Hypothalamus (tissue), 51 donors: ENCODE measurements at regions not wholly inside any gene's neighbourhood (a gene's known extent, or its start where the extent isn't known, plus 50 kb on each side); places are given as distances from the start of the nearest gene placed in this dataset.
"Not testable (repeated sequence)": the region's sequence is repeated elsewhere in the genome, so short reads cannot be mapped to it uniquely, and the experiment has no call there.

Source experiments
- DNase-seq, 51 donors: peaks; one replicate each; lab custom pipeline; 2025; lab: John Stamatoyannopoulos, UW

DNA sequence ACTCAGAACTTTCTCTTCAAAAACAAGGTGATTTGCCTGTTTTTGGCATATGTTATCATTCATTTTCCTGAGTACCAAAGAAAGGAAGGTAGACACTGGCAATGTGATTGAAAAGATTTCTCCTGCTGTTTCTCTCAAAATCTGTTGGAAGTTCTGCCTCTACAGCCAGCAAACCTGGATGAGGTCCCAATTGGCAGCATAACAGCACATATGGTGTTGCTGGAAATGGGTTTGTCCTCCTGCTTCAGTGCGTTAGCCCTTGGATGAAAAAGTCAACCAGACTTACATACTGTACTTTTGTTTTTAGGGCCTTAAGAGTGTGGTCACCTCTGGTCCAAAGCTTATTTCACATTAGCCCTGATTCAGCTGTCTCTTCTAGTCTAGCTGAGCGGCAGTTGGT is 237.6 kb upstream of the MME start:
- no peak for DNase-seq

DNA sequence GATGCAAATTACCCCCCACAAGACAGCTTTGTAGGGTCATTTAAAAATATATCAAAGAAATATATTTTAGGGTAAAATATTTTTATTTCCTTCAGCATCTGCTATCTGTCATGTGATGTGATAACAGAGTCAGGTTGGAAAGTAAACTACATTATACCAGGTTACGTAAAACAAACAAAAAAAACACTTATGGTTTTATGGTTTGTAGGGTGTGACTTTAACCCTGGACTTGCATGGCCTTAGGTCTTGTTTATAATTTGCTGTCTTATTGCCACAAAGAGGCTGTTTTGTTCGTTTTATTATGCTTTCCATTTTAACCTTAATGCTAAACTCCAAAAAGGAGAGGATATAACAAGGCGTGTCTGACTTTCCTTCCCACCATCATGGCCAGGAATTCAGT is 244.5 kb upstream of the MME start:
- no peak for DNase-seq

DNA sequence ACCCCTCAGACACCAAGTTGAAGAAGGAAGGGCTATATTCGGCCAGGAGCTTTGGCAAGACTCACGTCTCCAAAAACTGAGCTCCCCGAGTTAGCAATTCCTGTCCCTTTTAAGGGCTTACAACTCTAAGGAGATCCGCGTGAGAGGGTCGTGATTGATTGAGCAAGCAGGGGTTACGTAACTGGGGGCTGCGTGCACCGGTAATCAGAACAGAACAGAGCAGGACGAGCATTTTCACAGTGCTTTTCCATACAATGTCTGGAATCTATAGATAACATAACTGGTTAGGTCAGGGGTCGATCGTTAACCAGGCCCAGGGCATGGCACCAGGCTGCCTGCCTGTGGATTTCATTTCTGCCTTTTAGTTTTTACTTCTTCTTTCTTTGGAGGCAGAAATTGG is 245.3 kb upstream of the MME start:
- DNase-seq: not testable (repeated sequence)

DNA sequence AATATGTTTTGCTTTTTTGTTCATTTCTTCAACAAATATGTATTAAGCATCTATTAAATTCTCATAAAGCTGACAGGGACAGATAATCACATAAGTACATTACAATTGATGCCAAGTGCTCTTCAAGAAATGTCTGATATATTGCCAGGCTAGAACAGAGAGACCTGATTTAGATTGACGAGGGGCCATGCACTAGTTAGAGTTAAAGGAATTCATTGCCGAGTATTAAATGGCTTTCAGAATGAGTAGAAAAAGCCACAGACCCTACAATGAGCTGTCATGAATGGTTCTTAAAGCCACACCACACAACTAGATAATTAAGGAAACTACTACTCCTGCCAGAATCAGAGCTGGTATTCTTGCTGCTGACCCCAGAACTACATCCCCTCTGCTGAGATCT is 250.2 kb upstream of the MME start:
- DNase-seq: no peak

DNA sequence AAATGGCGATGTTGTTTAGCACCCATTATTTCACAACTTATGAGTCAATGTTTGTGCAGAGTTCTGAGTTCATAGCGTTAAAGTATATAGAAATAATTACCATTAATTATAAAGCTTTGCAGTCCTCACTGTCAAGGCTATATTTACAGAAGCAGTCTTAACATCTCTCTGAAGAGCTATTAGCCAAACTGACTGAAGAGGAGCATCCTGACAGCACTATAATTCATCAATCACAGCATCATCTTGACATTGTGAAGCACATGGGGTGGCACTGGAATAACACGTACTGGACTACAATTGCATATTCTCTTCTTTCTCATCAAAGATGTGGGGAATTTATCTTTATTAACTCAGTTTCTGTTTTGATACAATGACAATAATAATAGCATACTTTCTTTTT is 260.6 kb upstream of the MME start:
- no peak for DNase-seq

DNA sequence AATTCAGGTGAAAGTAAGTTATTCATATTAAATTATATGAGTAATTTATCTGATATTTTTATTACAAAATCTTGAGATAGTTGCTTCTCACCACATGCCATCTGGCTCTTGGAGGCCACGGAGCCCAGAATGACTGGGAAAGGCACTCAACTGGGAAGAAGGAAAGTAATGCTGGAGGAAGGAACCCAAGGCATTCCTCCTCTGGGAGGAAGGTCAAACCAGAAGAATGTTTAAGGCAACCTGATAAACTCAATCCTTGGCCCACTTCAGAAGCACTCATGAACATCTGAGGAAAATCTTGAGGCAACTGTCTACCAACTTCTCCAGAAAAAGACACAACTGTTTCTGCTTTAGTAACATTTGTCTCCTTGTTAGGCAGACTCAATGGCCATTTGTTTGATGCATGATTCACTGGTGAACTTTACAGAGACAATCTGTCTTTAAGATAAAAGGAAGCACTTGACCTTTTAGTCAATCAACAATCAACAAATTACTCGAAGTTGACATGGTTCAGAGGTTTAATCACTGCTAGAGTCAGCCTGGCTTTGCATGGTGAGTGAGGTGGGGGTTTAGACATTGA is 261.4 kb upstream of the MME start:
- no peak for DNase-seq

DNA sequence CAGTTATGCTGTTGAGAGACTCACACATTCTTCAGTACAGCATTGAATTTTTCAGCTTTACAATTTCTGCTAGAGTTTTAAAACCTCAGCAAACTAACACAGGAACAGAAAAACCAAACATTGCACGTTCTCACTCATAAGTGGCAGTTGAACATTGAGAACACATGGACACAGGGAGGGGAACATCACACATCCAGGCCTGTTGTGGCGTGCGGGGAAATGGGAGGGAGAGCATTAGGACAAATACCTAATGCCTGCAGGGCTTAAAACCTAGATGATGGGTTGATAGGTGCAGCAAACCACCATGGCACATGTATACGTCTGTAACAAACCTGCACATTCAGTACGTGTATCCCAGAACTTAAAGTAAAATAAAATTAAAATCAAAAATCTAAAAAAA is 270.1 kb upstream of the MME start:
- DNase-seq: not testable (repeated sequence)

DNA sequence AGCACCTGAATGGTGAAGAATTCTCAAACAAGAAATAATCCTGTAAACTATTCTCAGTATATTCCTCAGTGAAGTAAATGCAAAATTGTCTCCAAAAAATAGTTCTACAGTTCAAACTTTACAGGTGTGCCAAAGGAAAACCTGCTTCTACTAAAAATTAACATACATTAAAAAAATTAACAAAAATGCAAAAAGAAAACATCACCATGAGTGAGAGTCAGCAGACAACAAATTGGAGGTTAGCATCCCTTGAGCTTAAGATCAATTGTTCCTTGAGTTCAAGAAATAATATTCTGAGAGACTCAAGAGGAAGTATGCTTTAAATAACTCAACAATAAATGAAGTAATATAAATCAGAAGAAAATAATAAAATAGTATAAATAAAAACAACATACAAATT is 278.4 kb upstream of the MME start:
- DNase-seq: no peak

DNA sequence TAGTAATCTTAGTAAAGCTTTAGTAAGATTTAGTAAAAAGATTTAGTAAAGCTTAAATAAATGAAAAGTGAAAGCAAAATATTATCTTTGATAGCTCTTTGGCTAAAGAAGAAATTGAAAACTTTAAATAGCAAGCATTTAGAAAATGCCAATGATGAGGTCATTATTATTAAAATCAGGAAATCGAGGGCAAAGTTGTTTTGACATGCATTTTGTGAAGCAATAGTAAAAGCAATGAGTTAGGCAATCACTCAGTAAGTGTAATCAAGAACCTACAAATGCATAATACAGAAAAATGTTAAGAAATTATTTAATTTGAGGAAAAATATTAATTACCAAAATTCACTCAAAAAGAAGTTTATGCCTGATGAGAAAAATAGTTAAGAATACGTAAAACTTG is 280.3 kb upstream of the MME start:
- DNase-seq: no peak

DNA sequence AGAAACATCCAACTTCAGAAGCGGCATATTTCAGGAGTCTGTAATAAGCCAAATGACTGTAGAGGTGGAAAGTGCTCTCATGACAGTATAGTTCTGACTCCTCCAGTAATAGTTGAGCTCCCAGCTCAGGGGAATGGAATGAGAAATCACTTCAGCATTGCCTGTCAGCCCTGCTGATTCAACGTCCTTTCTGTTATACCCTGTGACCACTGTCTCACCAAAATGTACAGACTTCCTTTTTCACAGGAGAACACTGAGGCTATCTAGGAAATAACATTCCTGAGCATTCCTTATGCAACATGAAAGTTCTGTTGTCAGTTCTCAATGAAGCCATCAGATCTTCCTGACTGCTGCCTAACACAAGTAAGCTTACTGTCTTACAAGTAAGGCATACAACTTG is 284.5 kb upstream of the MME start:
- no peak for DNase-seq

DNA sequence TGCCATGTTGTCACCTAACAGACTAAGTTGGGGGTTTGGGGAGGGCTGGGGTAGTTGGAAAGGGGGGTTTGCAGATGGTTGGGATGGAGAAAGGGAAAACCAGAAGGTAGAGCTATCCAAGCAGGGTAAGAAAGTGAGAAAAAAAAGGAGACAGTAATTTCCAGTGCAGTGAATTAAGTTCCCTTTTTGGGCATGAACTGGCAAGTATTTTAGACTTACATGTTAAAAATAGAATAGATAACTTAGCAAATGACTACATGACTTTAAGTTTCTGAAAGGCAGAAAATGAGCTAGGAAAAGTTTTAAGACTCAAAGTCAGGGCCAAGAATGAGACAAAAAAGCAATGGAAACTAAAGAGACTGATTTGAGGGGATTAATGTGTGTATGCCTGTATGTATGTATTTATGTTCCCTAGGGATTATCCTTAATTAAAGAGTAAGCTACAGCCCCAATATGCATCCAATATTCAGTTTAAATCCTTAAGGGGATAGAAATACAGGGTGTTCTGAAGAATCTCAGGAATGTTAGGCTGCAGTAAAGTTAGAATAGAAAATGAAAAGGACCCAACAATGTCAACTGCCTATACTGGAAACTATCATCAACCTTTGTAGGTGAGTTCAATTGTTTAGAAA is 285.2 kb upstream of the MME start:
- no peak for DNase-seq

DNA sequence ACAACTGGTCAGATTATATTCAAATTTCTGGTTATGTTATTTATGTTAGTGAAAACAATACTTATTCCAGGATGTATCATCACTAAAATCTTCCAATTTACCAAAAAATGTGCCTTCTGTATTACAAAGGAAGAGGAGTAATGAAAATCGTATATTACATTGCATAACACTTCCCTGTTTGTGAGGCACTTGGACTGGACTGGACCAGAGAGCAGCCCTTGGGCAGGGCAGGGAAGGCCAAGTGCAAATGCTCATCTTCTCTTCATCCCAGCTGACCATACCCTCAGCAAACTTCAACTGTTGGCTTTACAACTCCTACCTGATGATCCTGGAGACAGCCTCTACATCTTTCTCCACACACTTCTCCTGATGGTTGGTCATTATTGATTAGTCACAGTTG is 285.7 kb upstream of the MME start:
- DNase-seq: no peak

DNA sequence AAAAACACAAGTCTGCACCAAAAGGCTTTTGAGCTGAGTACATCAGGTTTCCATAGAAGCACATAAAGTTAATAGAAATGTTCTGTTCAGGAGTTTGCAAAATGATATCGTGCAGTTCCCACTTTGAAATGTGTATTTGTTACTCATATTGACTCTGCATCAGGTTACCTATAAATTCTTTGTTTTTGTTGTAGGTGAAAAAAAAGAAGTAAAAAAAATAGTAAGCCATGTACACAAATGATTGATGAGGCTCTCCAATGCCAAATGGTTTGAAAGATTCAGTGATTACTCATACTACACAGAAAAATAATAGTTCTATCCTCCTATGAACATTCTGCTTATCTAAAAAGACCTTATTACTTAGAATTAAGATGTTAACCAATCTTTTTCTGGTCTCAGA is 287.3 kb upstream of the MME start:
- no peak for DNase-seq

DNA sequence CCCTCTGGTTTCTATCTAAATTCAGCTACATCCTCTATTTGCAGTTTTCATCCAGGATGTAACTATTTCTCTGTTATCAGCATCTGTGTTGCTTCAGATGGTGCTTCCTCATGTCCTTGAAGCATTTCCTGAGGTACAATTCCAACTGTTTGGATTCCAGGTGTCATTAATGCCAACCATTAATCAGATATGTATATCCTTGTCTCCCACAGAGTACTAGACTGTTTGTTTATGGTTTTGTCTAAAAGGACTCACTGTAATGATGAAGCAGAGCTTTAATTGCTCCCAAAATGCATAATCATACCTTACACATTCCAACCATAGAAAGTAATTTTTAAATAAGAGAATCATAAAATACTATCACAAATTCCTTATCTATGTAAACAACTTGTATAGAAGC is 288.5 kb upstream of the MME start:
- DNase-seq: no peak

DNA sequence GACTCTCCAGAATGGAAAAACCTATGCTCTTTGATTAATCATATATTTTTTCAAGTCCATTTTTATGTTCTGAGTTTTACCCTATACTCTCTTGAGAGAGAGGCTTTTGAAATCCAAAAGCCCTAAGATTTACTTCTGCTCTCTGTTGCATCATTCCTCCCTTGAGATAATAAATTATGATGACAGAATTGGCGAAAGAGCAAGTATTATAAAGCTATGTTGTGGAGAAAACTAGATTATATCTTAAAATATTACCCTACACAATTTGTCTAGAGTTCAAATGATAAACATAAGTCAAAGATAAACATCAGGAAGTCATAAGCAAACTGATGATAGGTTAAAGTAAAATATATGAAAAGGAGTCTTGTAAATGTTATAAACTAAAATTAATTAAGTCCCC is 293.4 kb upstream of the MME start:
- DNase-seq: no peak

DNA sequence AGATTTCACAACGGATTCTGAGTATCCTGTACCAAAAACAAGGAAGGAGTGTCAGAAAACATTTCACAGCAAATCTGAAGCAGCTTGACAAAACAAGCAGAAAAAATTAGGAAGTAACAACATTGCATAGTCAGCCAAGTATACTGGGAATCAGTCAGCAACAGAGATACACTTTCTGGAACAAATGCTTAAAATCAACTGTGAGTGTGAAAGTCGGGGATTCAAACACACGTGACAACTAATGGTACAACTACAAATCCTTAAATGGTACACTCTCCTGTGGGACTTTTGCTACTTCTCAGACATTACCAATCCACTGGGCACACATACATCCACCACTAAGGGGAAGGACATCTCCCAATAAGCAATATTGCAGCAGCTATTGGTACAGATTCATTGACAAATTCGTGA is 296.6 kb upstream of the MME start:
- no peak for DNase-seq

DNA sequence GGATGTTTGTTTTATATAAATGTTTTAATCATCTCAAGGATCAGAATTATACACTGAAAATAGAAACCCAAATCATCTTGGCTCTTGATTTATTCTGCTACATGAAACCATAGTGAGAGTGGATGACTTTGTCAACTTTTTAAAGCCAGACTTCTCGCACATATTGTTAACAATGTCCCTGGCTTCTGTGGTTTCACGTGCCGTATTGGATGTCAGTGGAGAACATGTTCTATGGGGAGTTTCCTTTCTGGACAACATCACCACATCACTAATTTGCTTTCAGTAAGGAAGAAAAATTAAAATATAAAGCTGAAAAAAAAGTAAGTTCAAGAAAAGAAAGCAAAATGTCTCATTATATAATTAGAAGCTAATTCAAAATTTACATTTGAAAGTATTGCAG is 297.1 kb upstream of the MME start:
- no peak for DNase-seq

DNA sequence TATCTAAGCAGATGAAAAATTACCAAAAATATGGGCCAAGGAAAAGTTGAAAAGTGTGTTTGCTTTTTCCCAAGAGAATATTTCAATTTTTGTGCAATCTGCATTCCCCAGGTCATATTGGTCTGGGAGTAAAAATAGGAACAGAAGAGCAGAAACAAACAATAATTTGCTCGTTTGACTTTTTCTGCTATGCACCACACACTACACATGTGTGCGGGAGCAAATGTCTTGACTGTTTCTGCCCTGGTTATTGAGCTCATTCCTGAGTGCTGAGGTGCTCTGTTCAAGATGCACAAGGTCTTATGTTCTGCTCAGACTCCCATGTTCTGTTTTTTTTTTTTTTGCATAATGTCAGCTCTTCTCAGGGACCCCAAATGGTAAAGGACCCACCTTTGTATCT is 298.0 kb upstream of the MME start:
- no peak for DNase-seq

DNA sequence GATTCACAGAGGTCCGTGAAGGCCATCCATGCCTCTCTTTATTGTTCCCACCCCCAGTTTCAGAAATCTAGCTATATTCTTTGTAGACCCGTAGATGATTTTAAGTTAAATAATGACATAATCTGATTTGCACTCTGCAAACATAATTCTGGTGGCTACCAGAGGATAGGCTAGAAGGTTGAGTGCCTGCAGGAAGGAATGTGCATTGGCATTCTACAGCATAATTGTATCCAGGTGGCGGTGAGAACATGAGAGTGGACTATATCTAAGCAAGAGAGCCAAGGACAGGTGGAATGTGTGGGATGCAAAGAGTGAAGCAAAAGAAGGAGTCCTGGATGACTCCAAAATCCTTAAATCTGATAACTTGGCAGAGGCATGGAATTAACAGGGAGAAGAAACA is 298.5 kb upstream of the MME start:
- DNase-seq: no peak

DNA sequence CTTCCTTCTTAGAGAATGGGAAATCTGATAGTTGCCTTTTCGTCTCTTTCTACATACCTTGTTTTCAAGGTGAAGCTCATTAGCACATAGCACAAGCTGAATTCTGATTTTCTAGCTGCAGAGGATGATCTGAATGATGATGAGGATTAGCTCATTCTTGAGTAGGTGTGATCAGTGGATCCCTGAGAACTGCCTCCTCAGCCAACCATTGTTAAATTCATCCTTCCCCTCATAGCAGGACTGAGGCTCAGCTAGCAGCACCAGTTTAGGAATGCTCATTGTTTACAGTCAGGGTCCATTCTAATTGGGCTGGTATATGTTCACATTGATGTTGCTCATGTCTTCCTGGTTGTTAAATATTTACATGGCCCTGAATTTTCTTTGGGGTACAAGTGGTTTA is 299.9 kb upstream of the MME start:
- DNase-seq: no peak

DNA sequence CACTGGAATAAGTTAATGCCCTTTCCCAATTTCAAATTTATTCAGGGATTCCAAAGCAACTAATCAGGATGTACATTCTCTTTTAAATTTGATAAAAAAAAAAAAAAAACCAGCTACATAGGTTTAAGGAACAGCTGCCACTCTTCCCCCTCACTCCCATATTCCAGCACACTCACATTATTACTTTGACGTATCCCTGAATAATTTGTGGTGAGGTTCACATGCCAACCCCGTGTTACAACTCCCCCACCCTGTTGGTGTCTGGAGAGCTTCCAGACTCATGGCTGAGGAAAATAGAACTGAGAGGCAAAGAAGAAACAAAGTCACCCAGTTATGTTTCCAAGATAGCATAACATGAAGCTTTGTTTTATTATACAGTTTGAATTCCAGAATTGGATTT is 300.5 kb upstream of the MME start:
- DNase-seq: no peak

DNA sequence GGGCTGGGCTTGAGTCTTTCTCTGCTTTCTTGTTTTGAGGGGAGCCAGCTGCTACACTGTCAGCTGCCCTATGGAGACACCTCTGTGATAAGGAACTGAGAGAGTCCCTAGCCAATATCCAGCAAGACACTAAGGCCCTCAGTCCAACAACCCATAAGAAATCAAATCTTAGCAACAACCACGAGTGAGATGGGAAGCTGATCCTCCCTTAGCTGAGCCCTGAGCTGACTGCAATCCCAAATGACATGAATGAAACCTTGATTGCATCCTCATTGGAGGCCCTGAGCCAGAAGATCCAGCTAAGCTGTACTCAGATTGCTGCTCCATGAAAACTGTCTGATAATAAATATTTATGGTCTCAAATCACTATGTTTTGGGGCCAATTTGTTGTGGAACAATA is 302.1 kb upstream of the MME start:
- DNase-seq: no peak

DNA sequence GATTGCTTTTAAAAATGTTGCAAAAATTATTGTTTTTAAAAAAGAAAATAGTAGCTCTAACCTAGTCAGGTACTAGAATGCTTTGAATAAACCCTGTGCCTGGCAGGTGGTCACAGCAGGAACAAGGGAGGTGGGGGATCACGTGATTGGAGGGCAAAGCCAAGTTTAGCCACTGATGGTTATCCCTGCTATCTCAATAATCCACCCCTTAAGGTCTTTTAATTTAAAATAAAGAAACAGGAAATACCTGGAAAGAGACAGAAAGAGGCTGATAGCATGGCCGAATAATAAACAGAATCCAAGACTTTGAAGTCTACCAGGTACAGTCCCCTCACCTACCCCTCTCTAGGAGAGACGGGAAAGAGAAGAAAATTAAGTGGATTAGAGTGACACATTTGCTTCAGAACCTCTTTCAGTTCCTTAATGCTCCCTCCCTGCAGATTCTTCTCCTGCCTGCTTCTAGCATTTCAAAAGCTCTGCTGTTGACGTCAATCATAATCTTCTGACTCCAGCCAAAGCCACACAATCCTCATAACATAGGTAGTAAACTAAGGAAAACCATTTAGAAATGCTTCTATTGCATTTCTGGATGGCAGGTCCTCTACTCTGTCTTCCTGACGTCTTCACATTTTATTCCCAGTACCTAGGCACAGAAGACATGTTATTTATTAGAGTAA is 303.4 kb upstream of the MME start:
- DNase-seq: no peak
